ENCODE measurements at regions not wholly inside any gene's neighbourhood (a gene's known extent, or its start where the extent isn't known, plus 50 kb on each side); places are given as distances from the start of the nearest gene placed in this dataset.
"Not testable (repeated sequence)": the region's sequence is repeated elsewhere in the genome, so short reads cannot be mapped to it uniquely, and the experiment has no call there.

DNA sequence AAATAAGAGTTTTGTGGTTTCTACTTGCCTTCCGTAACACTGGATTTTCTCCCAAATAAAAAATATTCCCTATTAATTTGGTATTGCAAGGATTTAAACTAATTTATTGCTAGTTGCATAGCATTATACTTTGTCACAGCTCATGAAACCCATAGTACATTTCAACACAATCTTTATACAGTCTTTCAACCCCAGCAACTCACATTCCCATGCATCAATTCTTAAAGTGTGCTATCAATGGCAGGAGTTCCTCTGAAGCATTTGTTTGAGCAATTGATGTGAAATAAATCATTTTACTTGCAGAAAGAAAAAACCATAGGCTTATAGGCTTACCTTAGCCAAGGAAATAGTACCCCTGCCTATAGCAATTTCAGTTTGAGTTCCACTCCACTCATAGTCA lies 251.9 kb downstream of the PAPSS1 start:
- DNase-seq, result no peak

- DNase-seq, result no peak
Measured at GRCh38 chr4:107467461-107467860, 252.6 kb downstream of the PAPSS1 start.

- no peak for DNase-seq
Measured at GRCh38 chr4:107458194-107458593, 261.8 kb downstream of the PAPSS1 start.

- DNase-seq, result no peak
Measured at GRCh38 chr4:107453987-107454386, 266.0 kb downstream of the PAPSS1 start.

DNA sequence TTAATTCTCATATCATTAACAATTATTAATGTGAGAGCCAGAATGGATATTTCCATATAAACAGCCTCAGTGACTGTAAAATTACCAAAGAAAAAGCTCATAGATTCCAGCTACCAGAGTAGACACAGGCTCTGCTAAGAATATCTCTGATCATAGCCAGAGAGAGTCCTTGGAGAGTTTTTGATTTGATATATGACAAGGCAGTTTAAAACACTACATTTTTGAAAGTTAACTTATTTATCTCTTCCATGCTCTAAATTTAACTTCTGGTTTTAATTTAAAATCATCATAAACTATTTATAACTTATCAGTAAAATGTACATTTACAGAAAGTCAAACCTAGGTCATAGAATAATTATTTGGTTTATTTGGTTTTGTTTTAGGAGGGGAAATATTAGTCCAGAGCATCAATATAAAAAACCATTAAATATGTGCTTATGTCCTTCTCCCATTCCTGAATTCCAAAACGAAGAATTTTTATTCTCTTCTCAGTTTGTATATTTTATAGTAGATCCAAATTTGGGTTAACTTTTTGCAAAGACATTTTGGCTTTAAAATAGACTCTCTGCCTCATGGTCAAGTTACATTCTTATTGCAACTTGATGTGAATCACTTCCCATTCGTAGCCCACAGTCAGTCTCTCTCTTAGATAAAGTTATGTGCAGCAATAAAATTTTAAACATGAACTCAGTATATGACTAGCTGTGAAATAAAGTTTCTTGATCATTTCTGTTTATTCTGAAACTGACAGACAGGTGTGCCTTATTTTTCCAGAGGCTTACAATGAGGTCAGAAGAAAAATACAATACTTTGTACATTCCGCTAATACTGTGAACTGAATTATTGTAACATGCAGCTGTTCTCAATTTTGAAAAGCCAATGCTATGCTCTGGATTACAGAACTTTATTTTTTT lies 267.1 kb downstream of the PAPSS1 start:
- no peak for DNase-seq

GRCh38 chr4:107449611-107450369 lies 270.2 kb downstream of the PAPSS1 start:
- DNase-seq, result no peak

DNA sequence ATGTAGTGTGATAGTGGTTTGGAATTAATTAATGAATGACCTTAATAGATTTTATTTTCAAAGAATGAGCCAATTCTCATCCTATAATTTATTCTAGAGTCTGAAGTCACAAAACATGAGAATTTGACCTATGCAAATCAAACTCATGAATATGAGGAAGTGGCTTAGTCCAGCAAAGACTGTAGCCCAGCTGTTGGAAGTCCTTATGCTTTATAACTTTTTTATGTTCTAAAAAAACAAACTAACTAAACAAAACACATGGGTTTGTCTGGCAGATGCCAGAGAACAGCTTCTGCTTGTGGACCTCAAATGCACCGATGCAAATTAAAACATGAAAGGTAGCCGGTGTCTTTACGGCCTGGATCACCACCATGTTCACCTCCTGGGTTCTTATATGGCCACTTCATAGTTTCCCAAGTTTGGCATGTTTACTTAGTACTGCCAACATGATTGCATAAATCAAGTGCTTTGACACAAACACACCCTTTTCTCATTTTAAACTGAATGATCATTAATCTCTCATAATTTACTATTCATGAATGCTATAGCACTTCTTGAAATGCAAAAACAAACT lies 277.4 kb downstream of the PAPSS1 start:
- DNase-seq, result no peak

DNA sequence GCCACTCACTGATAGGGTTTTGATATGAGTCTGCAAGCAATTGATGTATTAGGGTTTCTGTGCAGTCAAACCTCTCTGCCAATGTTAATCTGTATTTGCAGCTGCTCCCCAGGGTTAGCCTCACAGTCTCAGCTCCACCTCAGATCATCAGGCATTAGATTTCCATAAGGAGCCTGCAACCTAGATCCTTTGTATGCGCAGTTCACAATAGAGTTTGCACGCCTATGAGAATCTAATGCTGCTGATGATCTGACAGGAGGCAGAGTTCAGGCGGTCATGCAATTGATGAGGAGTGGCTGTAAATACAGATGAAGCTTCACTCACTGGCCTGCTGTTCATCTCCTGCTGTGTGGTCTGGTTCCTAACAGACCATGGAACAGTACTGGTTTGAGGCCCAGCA lies 280.6 kb downstream of the PAPSS1 start:
- DNase-seq, result no peak

DNA sequence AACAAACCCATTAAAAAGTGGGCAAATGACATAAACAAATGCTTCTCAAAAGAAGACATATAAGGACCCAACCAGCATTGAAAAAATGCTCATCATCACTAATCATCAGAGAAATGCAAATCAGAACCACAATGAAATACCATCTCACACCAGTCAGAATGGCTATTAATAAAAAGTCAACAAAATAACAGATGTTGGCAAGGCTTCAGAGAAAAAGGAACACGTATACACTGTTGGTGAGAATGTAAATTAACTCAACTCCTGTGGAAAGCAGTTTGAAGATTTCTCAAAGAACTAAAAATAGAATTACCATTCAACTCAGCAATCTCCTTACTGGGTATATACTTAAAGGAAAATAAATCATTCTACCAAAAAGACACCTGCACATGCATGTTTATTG lies 283.6 kb downstream of the PAPSS1 start:
- DNase-seq, result not testable (repeated sequence)

GRCh38 chr4:107432451-107432850 lies 287.6 kb downstream of the PAPSS1 start:
- no peak for DNase-seq

DNA sequence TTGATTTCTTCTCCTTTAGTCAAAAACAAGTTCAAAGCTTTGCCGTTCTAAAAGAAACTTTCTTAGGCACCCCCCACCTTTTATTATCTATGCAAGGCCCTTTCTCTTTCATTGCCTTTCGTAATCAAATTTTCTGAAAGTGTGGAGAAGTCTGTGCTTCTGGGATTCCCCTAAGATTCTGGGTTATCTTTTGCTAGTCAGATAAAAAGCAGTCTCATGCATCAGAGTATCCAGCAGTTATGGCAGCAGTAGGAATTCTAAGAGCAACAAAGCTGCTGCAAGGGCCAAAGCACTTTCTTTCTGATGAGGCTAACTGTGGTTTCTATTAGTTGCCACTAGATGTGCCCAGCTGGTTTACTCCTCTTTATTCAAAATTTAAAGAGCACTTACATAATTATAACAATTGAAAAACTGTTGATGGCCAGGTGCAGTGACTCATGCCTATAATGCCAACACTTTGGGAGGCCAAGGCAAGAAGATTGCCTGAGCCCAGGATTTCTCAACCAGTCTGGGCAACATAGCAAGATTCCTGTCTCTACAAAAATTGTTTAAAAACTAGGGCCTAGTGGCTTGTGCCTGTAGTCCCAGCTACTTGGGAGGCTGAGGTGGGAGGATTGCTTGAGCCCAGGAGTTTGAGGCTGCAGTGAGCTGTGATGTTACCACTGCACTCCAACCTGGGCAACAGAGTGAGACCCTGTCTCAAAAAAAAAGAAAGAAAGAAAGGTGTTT lies 296.2 kb downstream of the PAPSS1 start:
- DNase-seq, result no peak

GRCh38 chr4:107419536-107419935 lies 300.5 kb downstream of the PAPSS1 start:
- not testable (repeated sequence) for DNase-seq

DNA sequence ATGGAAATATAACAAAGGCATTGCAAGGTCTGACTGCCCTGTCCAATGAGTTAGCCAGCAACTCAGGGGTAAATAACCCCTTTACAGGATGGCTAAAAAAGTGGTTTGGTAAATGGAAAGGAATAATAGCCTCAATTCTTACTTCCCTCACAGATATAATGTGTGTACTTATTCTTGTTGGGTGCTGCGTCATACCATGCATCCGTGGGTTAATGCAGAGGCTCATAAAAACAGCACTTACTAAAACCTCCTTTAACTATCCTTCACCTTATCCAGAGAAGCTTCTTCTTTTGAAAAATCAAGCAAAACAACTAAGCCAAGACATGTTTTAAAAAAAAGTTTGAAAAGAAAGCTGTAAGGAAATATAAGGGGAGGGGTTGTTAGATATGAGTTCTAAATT lies 301.0 kb downstream of the PAPSS1 start:
- DNase-seq, result no peak

GRCh38 chr4:107415490-107415889 lies 304.5 kb downstream of the PAPSS1 start:
- not testable (repeated sequence) for DNase-seq

DNA sequence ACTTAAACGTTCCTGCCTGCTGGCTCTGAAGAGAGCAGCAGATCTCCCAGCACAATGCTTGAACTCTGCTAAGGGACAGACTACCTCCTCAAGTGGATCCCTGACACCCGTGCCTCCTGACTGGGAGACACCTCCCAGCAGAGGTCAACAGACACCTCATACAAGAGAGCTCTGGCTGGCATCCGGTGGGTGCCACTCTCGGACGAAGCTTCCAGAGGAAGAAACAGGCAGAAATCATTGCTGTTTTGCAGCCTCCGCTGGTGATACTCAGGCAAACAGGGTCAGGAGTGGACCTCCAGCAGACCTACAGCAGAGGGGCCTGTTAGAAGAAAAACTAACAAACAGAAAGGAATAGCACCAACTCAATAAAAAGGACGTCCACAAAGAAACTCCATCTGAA lies 310.2 kb downstream of the PAPSS1 start:
- not testable (repeated sequence) for DNase-seq

DNA sequence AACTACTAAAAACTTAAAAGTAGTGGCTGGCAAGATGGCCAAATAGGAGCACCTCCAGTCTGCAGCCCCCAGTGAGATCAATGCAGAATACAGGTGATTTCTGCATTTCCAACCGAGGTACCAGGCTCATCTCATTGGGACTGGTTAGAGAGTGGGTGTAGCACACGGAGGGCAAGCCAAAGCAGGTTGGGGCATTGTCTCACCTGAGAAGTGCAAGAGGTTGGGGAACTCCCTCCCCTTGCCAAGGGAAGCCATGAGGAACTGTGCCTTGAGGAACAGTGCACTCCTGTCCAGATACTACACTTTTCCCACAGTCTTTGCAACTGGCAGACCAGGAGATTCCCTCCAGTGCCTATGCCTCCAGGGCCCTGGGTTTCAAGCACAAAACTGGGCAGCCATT lies 311.1 kb downstream of the PAPSS1 start:
- DNase-seq, result no peak

DNA sequence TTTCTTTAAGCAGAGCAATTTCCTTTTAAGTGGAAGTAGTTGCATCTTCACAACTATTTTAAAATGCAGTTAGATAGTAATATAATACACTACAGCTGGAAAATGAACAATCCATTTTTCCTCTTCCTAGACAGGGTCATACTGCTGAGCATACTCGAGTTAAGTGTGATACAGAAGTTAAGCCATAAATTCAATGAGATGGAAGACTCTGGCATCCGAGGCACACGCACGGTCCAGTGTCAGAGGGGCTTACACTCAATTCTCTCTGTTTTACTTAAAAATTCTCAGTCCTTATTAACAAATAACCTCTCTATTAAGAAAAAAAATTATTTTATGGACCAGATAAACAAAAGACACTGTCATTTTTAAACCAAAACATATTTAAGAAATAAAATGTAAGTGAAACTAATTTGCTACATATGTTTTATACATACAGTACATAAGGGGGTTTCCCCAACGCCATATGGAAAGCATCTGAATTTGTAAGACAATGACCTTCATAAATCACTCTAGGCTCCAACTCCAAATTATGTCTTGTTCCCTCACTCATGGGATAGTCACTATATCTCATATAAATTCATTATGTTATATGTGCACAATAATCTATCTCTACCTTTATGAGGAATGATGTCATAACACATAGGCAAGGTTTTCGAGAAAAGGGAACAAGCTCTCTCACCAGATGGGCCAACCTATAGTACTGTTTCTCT lies 315.3 kb downstream of the PAPSS1 start:
- no peak for DNase-seq

- no peak for DNase-seq
Measured at GRCh38 chr4:107402291-107402690, 317.7 kb downstream of the PAPSS1 start.

DNA sequence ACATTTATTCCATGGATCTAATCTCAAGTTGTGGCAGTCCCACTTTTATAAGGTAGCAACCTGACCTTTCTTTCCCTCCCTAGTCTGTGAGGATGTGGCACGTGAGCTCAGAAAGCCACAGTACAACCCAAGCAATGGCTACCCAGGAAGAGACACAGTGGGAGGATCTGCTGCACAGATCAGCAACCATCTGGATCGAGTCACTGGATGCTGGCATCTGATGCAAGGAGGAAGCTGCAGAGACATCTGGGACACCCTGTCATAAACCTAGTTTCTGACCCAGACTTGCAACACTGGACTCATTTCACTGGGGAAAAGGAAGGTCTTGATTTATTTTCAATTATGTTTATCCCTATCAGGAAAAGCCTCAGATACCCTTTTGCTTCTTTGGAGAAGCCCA lies 327.1 kb downstream of the PAPSS1 start:
- DNase-seq, result no peak

GRCh38 chr4:107392380-107392779 lies 327.7 kb downstream of the PAPSS1 start:
- DNase-seq, result no peak

- DNase-seq, result no peak
Measured at GRCh38 chr4:107391630-107392028, 328.4 kb downstream of the PAPSS1 start.

DNA sequence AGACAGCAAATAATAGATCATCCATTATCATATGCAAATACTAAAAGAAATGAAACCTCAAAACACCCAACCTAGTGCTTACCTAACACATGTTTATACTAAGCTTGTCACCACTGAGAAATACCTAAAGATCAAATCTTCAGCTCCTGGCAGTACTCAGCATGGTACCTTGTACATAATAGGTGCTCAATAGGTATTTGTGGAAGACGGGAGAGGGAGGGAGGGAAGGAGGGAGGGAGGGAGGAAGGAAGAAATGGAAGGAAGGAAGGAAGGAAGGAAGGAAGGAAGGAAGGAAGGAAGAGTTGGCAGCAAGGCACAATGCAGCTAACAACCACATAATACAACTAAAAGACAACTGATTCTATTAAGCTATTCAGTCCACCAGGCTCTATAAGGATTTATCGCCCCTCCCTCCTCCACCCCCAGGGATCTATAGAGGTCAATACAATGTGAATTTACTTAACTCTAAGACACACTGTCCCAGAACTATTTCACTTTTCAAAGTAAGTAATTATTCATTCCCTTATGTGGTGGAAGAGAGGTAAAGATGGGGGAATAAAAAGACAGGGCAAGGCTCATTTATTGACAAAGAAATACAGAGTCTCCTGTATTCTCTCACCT lies 328.9 kb downstream of the PAPSS1 start:
- no peak for DNase-seq

Measured in hematopoietic multipotent progenitor cell treated with erythropoietin and hydrocortisone succinate and interleukin-3 and kit ligand, for 4 days (in vitro differentiated cells).